ENCODE measurements at regions not wholly inside any gene's neighbourhood (a gene's known extent, or its start where the extent isn't known, plus 50 kb on each side); places are given as distances from the start of the nearest gene placed in this dataset.

DNA sequence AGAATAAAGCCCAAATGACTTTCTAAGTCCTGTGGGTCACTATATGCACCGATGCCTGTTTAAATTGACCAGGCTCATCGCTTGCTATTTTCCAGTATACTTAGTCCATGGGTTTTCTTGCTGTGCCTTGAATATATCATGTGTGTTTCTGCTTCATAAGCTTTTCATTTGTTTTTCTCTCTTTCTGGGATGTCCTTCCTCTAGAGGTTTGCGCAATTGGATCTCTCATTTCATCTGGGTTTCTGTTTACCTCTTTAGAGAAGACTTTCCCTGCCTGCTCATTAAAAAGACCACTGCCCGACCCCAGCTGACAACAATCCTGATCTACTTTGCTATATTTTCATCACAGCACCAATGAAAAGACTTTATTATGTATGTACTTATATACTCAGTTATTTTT, 150.9 kb upstream of the CYRIA start:
- 88 to 89% methylated on average over 4 of the region's 4 CpGs for WGBS, 2 donors
- H3K9me3 ChIP-seq (ENCODE audit: control insufficient read depth, low read length): no peaks in the 10 kb centered on the region
- intact Hi-C loops (cut with DNase I): no loop called here
- H3K36me3 ChIP-seq (ENCODE audit: control insufficient read depth in 1 of 2, insufficient read depth in 2 of 2, low read length in 1 of 2): no peaks in the 10 kb centered on the region
- H3K27me3 ChIP-seq (ENCODE audit: control insufficient read depth in 1 of 2, insufficient read depth in 2 of 2, low read length in 1 of 2): no peaks in the 10 kb centered on the region
- DNase-seq (no peak), ATAC-seq (ENCODE audit: low FRiP score) (no peak)
- no peak overlapping the region for H3K4me3 ChIP-seq (ENCODE audit: low read length in 2 of 2)
- no peak overlapping the region for H3K27ac ChIP-seq (ENCODE audit: low read depth in 1 of 2, low read length in 2 of 2)
- H3K4me1 ChIP-seq (ENCODE audit: control insufficient read depth in 1 of 2, insufficient read depth in 2 of 2, low read length in 2 of 2): no peaks in the 10 kb centered on the region

DNA sequence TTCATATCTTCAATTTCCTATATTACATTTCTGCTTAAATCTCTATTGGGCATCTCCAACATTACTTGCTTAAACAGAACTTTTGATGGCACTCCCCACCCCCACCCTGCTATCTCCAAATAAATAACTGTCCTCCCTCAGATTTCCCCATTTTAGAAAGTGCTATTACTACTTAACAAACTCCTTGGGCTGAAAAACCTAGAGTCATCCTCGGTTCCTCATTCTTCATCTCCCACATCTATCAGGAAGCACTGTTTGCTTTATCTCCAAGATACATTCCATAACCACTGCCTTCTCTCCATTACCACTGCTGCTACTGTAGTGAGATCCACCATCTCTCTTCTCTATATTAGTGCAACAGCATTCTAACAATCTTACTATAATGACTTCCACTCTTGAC, 150.4 kb upstream of the CYRIA start:
- no peak overlapping the region for H3K4me3 ChIP-seq (ENCODE audit: low read length in 2 of 2)
- WGBS, 2 donors: 66 to 79% methylated on average over 1 of the region's 1 CpG
- no peak overlapping the region for H3K27ac ChIP-seq (ENCODE audit: low read depth in 1 of 2, low read length in 2 of 2)
- H3K9me3 ChIP-seq (ENCODE audit: control insufficient read depth, low read length): no peaks in the 10 kb centered on the region
- no peak for DNase-seq
- no peak for ATAC-seq (ENCODE audit: low FRiP score)
- H3K4me1 ChIP-seq (ENCODE audit: control insufficient read depth in 1 of 2, insufficient read depth in 2 of 2, low read length in 2 of 2): no peaks in the 10 kb centered on the region
- no peaks in the 10 kb centered on the region for H3K27me3 ChIP-seq (ENCODE audit: control insufficient read depth in 1 of 2, insufficient read depth in 2 of 2, low read length in 1 of 2)
- H3K36me3 ChIP-seq (ENCODE audit: control insufficient read depth in 1 of 2, insufficient read depth in 2 of 2, low read length in 1 of 2): no peaks in the 10 kb centered on the region
- intact Hi-C loops (cut with DNase I): no loop called here

DNA sequence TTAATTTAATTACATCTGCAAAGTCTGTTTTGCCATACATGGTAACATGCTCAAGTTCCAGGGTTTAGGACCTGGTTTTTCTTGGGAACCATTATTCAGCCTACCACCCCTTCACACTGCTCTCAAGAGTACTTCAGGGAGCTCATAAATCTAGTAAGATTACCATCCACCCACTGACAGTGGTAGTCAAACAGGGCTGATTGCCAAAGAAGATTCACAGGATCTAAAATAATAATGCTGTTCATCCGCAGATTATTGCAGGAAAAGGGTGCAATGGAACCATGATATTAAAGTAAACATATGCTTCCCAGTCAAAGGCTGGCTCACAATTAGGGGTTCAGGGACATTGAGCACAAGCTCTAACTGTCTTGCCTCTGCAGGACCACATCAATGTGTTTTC, 148.0 kb upstream of the CYRIA start:
- no peaks in the 10 kb centered on the region for H3K36me3 ChIP-seq (ENCODE audit: control insufficient read depth in 1 of 2, insufficient read depth in 2 of 2, low read length in 1 of 2)
- no peak overlapping the region for H3K4me3 ChIP-seq (ENCODE audit: low read length in 2 of 2)
- intact Hi-C loops (cut with DNase I): no loop called here
- H3K9me3 ChIP-seq (ENCODE audit: control insufficient read depth, low read length): no peaks in the 10 kb centered on the region
- no peak overlapping the region for H3K27ac ChIP-seq (ENCODE audit: low read depth in 1 of 2, low read length in 2 of 2)
- ATAC-seq (ENCODE audit: low FRiP score): no peak
- DNase-seq: no peak
- no peaks in the 10 kb centered on the region for H3K4me1 ChIP-seq (ENCODE audit: control insufficient read depth in 1 of 2, insufficient read depth in 2 of 2, low read length in 2 of 2)
- H3K27me3 ChIP-seq (ENCODE audit: control insufficient read depth in 1 of 2, insufficient read depth in 2 of 2, low read length in 1 of 2): no peaks in the 10 kb centered on the region
- WGBS, 2 donors: 84 to 92% methylated on average over 1 of the region's 1 CpG

DNA sequence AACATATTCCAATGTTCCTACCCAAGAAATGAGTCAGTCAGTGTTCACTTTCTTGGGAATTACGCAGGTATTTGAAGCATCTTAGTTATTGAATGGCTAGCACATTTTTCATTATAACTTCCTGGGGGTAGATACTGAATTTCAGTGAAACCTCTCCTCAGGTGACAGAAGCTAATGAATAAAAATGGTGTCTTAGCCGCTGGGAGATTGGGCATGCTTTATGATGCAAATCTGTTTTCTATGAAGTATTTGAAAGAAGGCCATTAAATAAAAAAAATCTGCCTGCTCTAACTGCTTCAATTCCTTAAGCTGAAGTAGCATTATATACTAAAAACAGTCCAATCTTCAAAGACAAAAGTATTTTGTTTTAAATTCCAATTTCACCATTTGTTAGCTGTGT, 132.8 kb upstream of the CYRIA start:
- DNase-seq (no peak), ATAC-seq (ENCODE audit: low FRiP score) (no peak)
- Histone ChIP-seq H3K27ac (ENCODE audit: low read depth in 1 of 2, low read length in 2 of 2) (no peak overlapping the region), H3K4me1 (ENCODE audit: control insufficient read depth in 1 of 2, insufficient read depth in 2 of 2, low read length in 2 of 2) (no peaks in the 10 kb centered on the region), H3K9me3 (ENCODE audit: control insufficient read depth, low read length) (no peaks in the 10 kb centered on the region), H3K36me3 (ENCODE audit: control insufficient read depth in 1 of 2, insufficient read depth in 2 of 2, low read length in 1 of 2) (no peaks in the 10 kb centered on the region), H3K4me3 (ENCODE audit: low read length in 2 of 2) (no peak overlapping the region), H3K27me3 (ENCODE audit: control insufficient read depth in 1 of 2, insufficient read depth in 2 of 2, low read length in 1 of 2) (no peaks in the 10 kb centered on the region)
- intact Hi-C loops (cut with DNase I): no loop called here
- WGBS, 2 donors: 74 to 75% methylated on average over 2 of the region's 2 CpGs

DNA sequence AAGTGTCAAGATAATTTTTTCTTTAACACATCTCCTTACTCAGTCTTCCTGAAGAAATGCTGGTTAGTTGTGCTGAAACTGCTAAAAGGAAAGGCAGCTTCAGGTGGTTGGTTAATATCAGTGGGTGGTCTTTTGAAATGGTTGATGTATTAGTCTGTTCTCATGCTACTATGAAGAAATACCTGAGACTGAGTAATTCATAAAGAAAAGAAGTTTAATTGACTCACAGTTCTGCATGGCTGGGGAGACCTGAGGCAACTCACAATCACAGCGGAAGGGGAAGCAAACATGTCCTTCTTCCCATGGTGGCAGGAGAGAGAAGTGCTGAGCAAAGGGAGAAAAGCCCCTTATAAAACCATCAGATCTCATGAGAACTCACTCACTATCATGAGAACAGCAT, 125.9 kb upstream of the CYRIA start:
- Histone ChIP-seq H3K27me3 (ENCODE audit: control insufficient read depth in 1 of 2, insufficient read depth in 2 of 2, low read length in 1 of 2) (no peaks in the 10 kb centered on the region), H3K9me3 (ENCODE audit: control insufficient read depth, low read length) (no peaks in the 10 kb centered on the region), H3K27ac (ENCODE audit: low read depth in 1 of 2, low read length in 2 of 2) (no peak overlapping the region), H3K36me3 (ENCODE audit: control insufficient read depth in 1 of 2, insufficient read depth in 2 of 2, low read length in 1 of 2) (no peaks in the 10 kb centered on the region), H3K4me1 (ENCODE audit: control insufficient read depth in 1 of 2, insufficient read depth in 2 of 2, low read length in 2 of 2) (no peaks in the 10 kb centered on the region), H3K4me3 (ENCODE audit: low read length in 2 of 2) (no peak overlapping the region)
- no peak for DNase-seq
- intact Hi-C loops (cut with DNase I): no loop called here
- no peak for ATAC-seq (ENCODE audit: low FRiP score)
- 93 to 98% methylated on average over 1 of the region's 1 CpG for WGBS, 2 donors

DNA sequence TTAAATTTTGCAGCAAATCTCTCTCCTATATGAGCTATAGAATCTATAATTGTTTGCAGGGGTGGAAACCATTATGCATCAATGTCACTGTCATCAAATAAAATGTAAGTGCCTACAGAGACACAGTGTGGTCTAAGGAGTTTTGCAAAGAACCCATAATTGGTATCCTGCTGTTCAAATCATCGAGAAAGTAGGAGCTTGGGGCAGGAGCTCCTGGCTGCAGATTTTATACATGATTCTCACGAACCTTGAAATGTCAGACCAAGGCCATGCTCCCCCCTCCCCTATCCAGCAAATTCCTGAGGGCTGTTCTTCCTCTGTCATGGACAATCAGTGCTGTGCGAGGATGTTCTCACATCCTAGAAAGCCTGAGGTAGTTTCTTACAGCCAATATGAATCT, 119.5 kb upstream of the CYRIA start:
- no peaks in the 10 kb centered on the region for H3K27me3 ChIP-seq (ENCODE audit: control insufficient read depth in 1 of 2, insufficient read depth in 2 of 2, low read length in 1 of 2)
- H3K4me1 ChIP-seq (ENCODE audit: control insufficient read depth in 1 of 2, insufficient read depth in 2 of 2, low read length in 2 of 2): no peaks in the 10 kb centered on the region
- H3K36me3 ChIP-seq (ENCODE audit: control insufficient read depth in 1 of 2, insufficient read depth in 2 of 2, low read length in 1 of 2): no peaks in the 10 kb centered on the region
- ATAC-seq (ENCODE audit: low FRiP score) (no peak), DNase-seq (no peak)
- no peaks in the 10 kb centered on the region for H3K9me3 ChIP-seq (ENCODE audit: control insufficient read depth, low read length)
- H3K4me3 ChIP-seq (ENCODE audit: low read length in 2 of 2): no peak overlapping the region
- intact Hi-C loops (cut with DNase I): no loop called here
- no peak overlapping the region for H3K27ac ChIP-seq (ENCODE audit: low read depth in 1 of 2, low read length in 2 of 2)
- 27 to 45% methylated on average over 3 of the region's 3 CpGs for WGBS, 2 donors

DNA sequence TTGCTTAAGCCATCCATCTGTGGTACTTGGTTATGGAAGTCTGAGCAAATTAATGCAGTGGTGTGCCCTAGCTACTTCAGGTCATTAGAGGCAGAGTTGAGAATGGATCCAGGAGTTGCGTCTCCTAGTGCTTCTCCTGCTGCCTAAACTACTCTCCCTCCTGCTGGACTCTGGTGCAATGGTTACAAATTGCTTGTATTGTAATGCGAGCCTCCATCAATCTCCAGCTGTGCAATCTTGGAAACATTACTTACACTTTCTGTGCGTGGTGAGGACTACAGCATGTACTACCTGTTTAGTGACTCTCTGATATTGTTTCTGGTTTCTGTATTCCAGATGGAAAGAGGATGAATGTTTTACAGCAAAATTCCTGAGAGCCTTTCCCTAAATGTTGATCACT, 119.0 kb upstream of the CYRIA start:
- ATAC-seq (ENCODE audit: low FRiP score) (no peak), DNase-seq (no peak)
- 53 to 64% methylated on average over 3 of the region's 3 CpGs for WGBS, 2 donors
- intact Hi-C loops (cut with DNase I): no loop called here
- Histone ChIP-seq H3K27me3 (ENCODE audit: control insufficient read depth in 1 of 2, insufficient read depth in 2 of 2, low read length in 1 of 2) (no peaks in the 10 kb centered on the region), H3K9me3 (ENCODE audit: control insufficient read depth, low read length) (no peaks in the 10 kb centered on the region), H3K27ac (ENCODE audit: low read depth in 1 of 2, low read length in 2 of 2) (no peak overlapping the region), H3K36me3 (ENCODE audit: control insufficient read depth in 1 of 2, insufficient read depth in 2 of 2, low read length in 1 of 2) (no peaks in the 10 kb centered on the region), H3K4me1 (ENCODE audit: control insufficient read depth in 1 of 2, insufficient read depth in 2 of 2, low read length in 2 of 2) (no peaks in the 10 kb centered on the region), H3K4me3 (ENCODE audit: low read length in 2 of 2) (no peak overlapping the region)

DNA sequence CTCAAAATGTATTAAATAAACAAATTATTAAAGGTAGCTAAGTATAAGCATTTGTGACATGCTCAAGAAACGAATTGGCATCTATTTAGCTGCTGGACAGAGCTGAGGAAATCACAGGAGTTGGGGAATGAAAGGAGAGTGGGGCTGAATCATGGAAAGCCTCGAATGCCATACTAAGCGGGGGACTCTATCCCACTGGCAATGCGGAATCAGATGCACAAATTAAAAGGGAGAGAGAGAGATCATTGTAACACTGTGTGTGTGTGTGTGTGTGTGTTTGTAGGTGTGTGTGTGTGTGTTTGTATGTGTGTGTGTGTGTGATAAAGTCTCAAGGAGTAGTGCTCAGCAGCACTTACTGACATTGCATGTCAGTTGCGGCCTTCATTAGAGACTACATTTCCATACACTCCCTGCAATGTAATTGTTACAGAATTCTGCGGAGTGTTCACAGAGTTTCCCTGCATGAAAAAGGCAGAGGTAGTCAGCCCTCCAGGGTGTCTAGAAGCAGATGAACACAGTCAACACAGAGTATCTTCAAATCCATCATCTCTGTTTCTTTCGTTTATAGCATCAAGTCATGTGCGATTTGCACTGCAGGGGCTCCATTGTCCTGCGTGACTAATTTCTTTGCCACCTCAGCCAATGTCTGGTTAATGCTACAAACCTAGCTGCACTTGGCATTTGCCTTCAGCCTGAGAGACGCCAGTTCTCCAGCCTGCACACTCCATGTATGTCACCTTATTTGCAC, 111.7 kb upstream of the CYRIA start:
- ATAC-seq (ENCODE audit: low FRiP score) (no peak), DNase-seq (no peak)
- no peaks in the 10 kb centered on the region for H3K4me1 ChIP-seq (ENCODE audit: control insufficient read depth in 1 of 2, insufficient read depth in 2 of 2, low read length in 2 of 2)
- intact Hi-C loops (cut with DNase I): loop anchor here in 1 of 2 donors (10.0 kb wide), 1 partner anchor 898 kb away; no protein-coding TSS in a partner anchor
- no peaks in the 10 kb centered on the region for H3K36me3 ChIP-seq (ENCODE audit: control insufficient read depth in 1 of 2, insufficient read depth in 2 of 2, low read length in 1 of 2)
- no peaks in the 10 kb centered on the region for H3K27me3 ChIP-seq (ENCODE audit: control insufficient read depth in 1 of 2, insufficient read depth in 2 of 2, low read length in 1 of 2)
- WGBS, 2 donors: 79 to 81% methylated on average over 10 of the region's 10 CpGs
- no peaks in the 10 kb centered on the region for H3K9me3 ChIP-seq (ENCODE audit: control insufficient read depth, low read length)
- no peak overlapping the region for H3K27ac ChIP-seq (ENCODE audit: low read depth in 1 of 2, low read length in 2 of 2)
- H3K4me3 ChIP-seq (ENCODE audit: low read length in 2 of 2): no peak overlapping the region

DNA sequence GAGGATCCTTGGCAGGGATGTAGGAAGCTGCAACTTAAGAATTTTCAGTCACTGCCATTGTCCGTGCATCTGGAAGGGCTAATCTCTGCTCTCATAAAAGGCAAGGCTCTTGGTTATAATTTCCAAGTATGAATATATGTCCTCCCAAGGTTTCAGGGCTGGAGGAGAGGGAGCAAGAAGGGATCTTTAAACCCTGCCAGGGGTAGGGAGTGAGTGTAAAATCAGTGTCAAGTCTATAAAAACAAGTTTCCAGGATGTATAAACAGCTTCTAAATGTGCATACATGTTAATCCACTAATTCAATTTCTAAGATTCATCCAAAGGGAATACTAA, 110.2 kb upstream of the CYRIA start:
- ATAC-seq (ENCODE audit: low FRiP score) (no peak), DNase-seq (no peak)
- Histone ChIP-seq H3K9me3 (ENCODE audit: control insufficient read depth, low read length) (no peaks in the 10 kb centered on the region), H3K4me3 (ENCODE audit: low read length in 2 of 2) (no peak overlapping the region), H3K27ac (ENCODE audit: low read depth in 1 of 2, low read length in 2 of 2) (no peak overlapping the region), H3K4me1 (ENCODE audit: control insufficient read depth in 1 of 2, insufficient read depth in 2 of 2, low read length in 2 of 2) (no peaks in the 10 kb centered on the region), H3K36me3 (ENCODE audit: control insufficient read depth in 1 of 2, insufficient read depth in 2 of 2, low read length in 1 of 2) (no peaks in the 10 kb centered on the region), H3K27me3 (ENCODE audit: control insufficient read depth in 1 of 2, insufficient read depth in 2 of 2, low read length in 1 of 2) (no peaks in the 10 kb centered on the region)
- 56 to 69% methylated on average over 1 of the region's 1 CpG for WGBS, 2 donors
- intact Hi-C loops (cut with DNase I): loop anchor here in 1 of 2 donors (10.0 kb wide), 1 partner anchor 899 kb away; no protein-coding TSS in a partner anchor

All from aorta (tissue), 5 donors.